ENCODE measurements at regions not wholly inside any gene's neighbourhood (a gene's known extent, or its start where the extent isn't known, plus 50 kb on each side); places are given as distances from the start of the nearest gene placed in this dataset.
"Not testable (repeated sequence)": the region's sequence is repeated elsewhere in the genome, so short reads cannot be mapped to it uniquely, and the experiment has no call there.

DNA sequence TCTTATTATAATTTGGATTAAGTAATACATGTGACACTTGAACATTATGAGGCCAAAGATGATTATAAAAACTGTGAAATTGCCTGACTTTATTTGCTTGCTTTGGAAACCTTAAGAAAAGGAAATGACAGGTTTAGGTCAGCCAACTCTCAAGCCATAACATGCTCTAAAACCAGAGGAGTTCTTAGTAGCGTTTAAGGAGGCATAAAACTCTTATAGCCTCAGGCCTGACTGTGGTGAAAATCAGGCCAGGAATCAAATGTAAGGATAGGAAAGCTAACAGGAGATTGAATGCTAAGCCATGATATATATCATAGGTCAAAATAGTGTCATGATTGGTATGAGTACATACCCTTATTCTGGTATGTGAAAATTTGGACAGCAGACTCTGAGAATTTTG is 1142.4 kb upstream of the MIR17HG start:
- DNase-seq = no peak

DNA sequence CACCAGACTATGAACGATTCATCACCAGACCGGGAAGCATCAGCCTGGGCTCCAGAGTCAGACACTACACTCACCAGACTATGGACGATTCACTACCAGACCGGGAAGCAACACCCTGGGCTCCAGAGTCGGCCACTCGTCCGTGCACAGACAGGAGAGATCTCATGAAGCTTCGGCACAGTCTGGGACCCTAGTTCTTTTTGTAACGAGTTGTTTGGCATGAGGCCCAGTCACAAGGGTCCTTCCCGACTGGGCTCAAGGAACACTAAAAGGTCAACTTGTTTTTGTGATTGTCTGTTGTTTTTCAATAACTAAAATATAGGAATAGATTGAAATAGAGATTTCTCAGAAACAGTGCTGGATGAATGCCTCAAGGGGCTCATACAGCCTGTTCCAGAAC is 1141.6 kb upstream of the MIR17HG start:
- DNase-seq = no peak

DNA sequence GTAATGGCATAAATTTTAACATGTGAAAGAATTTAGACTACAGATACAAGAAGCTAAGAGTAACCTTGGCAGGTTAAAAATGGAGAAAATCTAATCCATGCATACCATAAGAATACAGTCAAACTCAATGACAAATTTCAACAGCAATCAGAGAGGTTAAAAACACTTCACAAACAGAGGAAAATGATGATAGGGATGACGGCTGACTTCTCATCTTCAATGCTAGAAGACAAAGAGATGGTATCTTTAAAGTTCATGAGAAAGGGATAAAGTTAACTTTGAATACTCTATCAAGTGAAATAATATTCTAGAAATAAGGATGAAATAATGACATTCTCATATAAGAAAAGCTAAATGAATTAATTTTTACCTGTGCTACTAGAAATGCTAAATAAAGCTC is 1130.2 kb upstream of the MIR17HG start:
- no peak for DNase-seq

DNA sequence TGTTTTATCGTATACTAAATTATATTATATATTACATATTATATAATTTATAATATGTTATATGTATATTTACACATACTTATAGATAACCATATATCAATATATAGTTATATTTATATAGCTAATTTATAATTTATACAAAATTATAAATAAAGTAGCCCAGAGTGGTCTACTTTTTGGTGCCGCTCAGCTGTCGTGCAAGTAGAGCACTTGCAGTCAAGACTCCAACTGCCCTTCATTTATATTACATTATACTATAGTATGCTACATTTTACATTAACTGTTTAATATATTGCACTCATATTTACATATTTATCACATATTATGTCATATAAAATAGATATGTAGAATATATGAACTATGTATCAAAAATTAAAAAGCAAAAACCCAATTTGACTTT is 1124.7 kb upstream of the MIR17HG start:
- no peak for DNase-seq

- DNase-seq = no peak
These were observed 1117.2 kb upstream of the MIR17HG start for GRCh38 chr13:90230311-90230710.

DNA sequence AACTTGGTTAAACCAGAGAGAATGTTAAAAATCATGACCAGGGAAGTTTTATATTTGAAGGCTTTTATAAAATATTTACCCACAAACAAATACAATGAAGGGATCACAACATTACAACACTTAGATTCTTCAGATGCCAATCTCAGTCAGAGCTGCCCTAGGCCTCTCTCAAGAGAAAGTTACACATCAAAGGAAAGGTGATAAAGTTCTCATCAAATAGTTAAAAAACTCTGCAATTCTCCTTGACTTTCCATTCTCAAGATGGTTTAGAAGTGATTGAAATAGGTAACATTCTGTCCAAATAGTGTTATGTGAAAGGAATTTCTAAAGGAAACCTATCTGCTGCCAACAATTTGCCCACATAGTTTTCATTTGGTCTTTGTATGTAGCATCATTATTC is 1115.2 kb upstream of the MIR17HG start:
- no peak for DNase-seq

- DNase-seq = no peak
These were observed 1113.4 kb upstream of the MIR17HG start for GRCh38 chr13:90233933-90234672.

GRCh38 chr13:90237852-90238251 is 1109.6 kb upstream of the MIR17HG start:
- DNase-seq = no peak

- no peak for DNase-seq
These were observed 1109.1 kb upstream of the MIR17HG start for GRCh38 chr13:90238413-90238812.

DNA sequence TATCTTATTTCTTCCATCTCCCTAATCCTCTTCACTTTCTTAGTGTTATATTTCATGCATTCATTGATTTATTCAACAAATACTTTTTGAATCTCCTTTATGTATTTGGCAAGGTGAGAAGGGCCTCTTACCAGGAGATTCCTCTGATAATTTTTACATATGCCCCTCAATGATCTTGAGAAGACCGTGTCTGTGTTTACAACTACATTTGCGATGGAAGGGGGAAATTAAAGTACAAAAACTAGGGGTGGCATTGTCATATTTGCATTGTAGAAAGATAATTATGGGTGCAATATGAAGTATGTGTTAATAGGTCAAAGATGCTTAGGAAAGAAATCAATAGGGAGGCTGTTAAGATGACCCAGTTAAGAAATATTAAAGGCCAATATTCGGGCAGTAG is 1108.4 kb upstream of the MIR17HG start:
- no peak for DNase-seq

GRCh38 chr13:90246005-90246404 is 1101.5 kb upstream of the MIR17HG start:
- no peak for DNase-seq

DNA sequence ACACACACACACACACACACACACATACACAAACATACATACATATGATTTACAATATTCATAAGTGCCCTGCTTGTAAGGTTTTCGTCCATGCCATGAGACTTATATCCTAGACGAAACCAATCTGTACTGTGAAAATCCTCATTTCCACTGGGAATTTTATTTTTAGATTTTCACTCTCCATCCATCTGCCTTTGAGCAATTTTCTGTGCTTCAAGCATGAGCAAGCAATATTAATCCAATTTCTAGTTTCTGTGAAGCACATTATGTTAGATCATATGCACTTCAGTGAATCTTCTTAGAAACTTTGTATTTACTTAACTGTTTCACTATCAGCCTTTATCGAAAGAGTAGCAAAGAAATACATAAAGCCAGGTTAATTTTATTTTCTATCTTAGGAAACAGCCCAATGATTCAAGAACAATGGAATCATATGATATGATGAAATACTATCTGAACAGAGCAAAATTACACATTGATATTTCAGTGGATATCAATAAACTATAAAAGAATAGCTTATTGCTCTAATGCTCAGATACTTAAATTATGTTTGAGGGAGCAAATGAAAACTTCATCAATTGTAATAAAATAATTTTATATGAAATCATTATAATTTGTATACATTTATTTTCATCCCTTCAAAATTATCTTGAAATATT is 1100.7 kb upstream of the MIR17HG start:
- no peak for DNase-seq

GRCh38 chr13:90253806-90254205 is 1093.7 kb upstream of the MIR17HG start:
- no peak for DNase-seq

GRCh38 chr13:90254437-90254836 is 1093.0 kb upstream of the MIR17HG start:
- no peak for DNase-seq

DNA sequence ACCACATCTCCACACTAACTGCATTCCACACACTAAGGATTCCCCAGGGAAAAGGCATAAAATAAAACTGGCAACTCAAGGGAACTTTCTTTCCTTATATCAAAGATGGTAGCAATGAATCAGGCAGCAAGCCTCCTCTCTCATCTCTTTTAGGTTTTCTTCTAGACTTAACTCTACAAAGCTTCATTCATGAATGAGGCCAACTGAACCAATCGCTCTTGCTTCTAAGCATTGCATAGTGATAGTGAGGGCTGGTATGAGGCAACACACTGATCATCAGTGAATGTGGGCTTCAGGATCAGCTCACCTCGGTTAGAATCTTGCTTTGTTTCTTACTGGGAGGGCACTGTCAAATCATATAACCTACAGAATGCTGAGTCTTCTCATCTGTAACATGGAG is 1090.7 kb upstream of the MIR17HG start:
- DNase-seq = no peak

DNA sequence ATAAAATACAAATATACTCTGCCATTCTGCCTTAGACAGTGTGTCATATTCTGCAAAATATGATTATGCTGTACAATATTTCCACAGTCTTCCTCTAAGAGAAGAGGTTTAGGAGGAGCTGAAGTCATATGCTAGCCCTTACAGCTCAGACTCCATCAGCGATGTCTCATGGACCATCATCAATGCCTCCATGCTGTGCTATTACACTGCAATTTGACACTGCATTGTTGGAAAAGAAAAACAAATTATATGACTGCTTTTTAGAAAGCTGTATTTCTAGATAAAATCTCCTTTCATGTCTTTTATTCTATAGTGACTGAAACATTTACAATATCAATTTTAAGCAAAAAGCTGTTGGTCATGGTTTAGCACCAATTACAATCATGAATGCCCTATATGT is 1089.4 kb upstream of the MIR17HG start:
- no peak for DNase-seq

DNA sequence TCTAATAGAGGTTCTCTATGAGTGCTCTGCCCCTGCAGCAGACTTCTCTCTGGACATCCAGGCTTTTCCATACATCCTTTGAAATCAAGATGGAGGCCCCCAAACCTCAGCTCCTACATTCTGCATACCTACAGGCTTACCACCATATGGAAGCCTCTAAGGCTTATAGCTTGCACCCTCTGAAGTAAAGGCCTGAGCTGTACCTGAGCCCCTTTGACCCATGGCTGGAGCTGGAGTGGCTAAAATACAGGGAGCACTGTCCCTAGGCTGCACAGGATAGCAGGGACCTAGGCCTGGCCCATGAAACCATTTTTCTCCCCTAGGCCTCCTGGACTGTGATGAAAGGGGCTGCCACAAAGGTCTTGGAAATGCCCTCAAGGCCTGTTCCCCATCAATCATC is 1086.1 kb upstream of the MIR17HG start:
- DNase-seq = no peak

GRCh38 chr13:90270226-90270625 is 1077.3 kb upstream of the MIR17HG start:
- DNase-seq = no peak

GRCh38 chr13:90272356-90272755 is 1075.1 kb upstream of the MIR17HG start:
- DNase-seq = no peak

DNA sequence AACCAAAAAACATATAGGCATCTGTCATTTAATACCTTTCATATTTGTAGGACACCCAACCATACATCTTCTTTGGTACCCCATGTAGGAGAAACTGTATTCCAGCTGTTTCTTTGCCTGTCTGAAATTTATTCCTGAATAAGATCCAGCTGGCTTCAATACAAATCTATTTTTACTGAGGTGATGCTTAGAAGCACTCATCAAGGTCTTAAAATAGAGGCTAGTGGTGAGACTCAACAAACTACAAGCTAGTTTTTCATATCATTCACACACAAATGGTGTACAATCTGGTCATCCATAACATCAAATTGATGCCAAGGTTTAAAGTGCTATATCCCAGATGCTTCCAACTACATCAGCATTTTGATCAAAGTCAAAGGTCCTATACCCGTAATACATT is 1071.3 kb upstream of the MIR17HG start:
- no peak for DNase-seq

- DNase-seq = not testable (repeated sequence)
These were observed 1069.3 kb upstream of the MIR17HG start for GRCh38 chr13:90278231-90278630.

- DNase-seq = no peak
These were observed 1065.8 kb upstream of the MIR17HG start for GRCh38 chr13:90281709-90282108.

DNA sequence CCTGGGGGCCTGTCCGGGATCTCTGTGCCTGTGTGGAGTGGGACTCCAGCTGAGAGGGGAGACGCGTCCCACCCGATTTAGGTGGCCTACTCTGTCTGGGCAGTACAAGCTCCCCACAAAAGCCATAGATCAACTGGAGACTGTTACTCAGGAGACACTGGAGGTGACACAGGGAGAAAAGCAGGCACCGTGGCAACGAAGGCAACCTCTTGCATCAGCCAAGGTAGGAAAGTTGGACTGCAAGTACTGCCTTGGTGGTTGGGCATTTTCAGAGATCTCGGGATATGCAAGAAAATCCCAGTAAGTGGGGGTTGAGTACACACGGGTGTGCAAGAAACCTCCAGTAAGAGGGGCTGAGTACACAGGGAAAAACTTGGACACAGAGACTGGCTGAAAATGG is 1060.0 kb upstream of the MIR17HG start:
- DNase-seq = no peak

DNA sequence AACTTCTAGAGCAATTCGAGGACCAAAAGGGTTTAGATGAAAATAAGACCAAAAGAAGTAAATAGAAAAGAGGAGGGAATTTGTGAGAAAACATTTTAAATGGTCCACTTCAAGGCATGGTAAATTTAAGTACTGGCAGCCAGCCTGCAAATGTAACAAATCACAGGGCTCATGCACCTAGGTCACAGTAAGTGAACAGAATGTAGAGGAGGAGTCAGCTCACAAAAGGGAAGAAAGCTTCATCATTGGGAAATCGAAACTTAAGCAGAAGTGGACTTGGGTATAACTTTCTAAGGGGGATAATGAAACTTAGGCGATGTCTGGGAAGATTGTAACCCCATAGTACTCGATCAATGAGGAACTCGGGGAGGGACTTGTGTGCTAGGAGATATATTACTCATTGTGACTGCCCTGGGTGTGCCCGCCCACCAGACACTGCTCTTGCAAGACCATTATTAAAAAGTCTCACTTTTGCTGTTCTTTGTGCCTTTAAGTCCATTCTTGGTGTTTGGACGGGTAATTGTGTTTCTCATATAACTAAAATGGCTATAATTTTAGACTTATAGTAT is 1053.6 kb upstream of the MIR17HG start:
- DNase-seq = no peak

DNA sequence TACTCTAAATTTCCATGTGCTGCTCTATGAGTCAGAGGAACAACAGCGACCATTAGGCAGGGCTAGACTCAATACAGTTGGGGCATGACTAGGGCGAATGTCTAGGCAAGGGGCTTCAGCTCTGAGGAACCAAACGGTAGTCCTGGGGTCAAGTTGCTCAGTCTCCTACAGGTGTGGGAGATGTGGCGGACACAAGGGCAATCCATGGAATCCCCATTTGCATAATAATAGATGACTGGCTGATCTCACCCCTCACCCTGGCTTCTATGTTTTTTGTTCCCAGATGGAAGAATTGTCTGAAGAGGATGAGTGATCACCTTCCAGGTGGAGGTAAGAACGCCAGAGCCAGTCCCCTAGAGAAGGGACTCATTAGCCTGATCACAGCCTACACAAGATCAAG is 1048.2 kb upstream of the MIR17HG start:
- no peak for DNase-seq

All from DMS79 treated with DMSO at 0.1 percent for 48 hours (cell line).